Erythroblast (primary cell): ENCODE measurements at regions not wholly inside any gene's neighbourhood (a gene's known extent, or its start where the extent isn't known, plus 50 kb on each side); places are given as distances from the start of the nearest gene placed in this dataset.

Experiments
- GATA1 ChIP-seq: IDR thresholded peaks from 2 replicates; pipeline ENCODE4 v1.6.1; 2011; ENCODE audit warnings: low read depth, mild to moderate bottlenecking, control low read depth, low read length, moderate library complexity
- POLR2A ChIP-seq: IDR thresholded peaks from 2 replicates; pipeline ENCODE4 v1.6.1; 2011; ENCODE audit warnings: mild to moderate bottlenecking, low read length

GRCh38 chr6:165931675-165932074 lies 236.0 kb downstream of the TBXT start:
- TF ChIP-seq POLR2A (no peak), GATA1 (no peak)
